K562 (cell line): ENCODE measurements at regions not wholly inside any gene's neighbourhood (a gene's known extent, or its start where the extent isn't known, plus 50 kb on each side); places are given as distances from the start of the nearest gene placed in this dataset.
A peak's percentile ranks its signal among the peaks of the same experiment; 100 is the strongest.

Experiments
- ATAC-seq: fragments of 200-7000 bp; cut with Tn5 transposase; 3 replicates; pipeline ENCODE4 v1.9.1; 2020; ENCODE audit warnings: moderate library complexity
- BruUV-seq: library from RNA; stranded (reverse); fragments of 400-500 nt; replicated peaks from 2 replicates; lab custom pipeline; 2021; lab: Mats Ljungman, UMichigan
- CTCF ChIA-PET: fragments of 300-600 bp; formaldehyde crosslinking; extraction: SDS; loops from one replicate; lab custom pipeline; 2021; ENCODE audit warnings: low intra/inter-chr PET ratio; lab: Yijun Ruan, JAX
- POLR2A ChIA-PET: fragments of 300-600, 350-650 bp; sonication (Branson Sonifier 250); formaldehyde crosslinking; extraction: SDS; loops from one replicate; lab custom pipeline; 2021; ENCODE audit warnings: antibody characterized with exemption, inconsistent platforms; lab: Yijun Ruan, JAX
- DNase-seq, 4 experiments: peaks; one replicate each; pipeline versions ENCODE4 v3.0.0 to v3.0.0-alpha.2; 2011 to 2018; ENCODE audit warnings: low spot score in 3 of 4, mixed read lengths in 3 of 4; ENCODE audit errors: extremely low read depth in 1 of 4
- FAIRE-seq: peaks from 2 replicates; lab custom pipeline; 2011; peaks lifted over from hg19 to GRCh38; lab: Jason Lieb, UNC
- H2AFZ ChIP-seq: 2 replicates; pipeline ENCODE4 v1.6.0; 2011; ENCODE audit warnings: low read depth, low read length, control low read depth, inconsistent platforms
- H3K27ac ChIP-seq: fragments of 200-600 bp; 3 replicates; pipeline ENCODE4 v1.8.0; 2011; ENCODE audit warnings: low read depth, mild to moderate bottlenecking, control low read depth, inconsistent platforms, low read length, moderate library complexity, mixed read lengths; ENCODE audit errors: extremely low read depth
- H3K27me3 ChIP-seq, 2 experiments: fragments of 300-600 bp in 1 of 2; 2 replicates in 1 of 2; 3 replicates in 1 of 2; pipeline versions ENCODE4 v1.6.0 to v1.8.0; 2011; ENCODE audit warnings: inconsistent platforms in 2 of 2, low read length in 2 of 2, mild to moderate bottlenecking in 1 of 2, mixed read lengths in 1 of 2, moderate library complexity in 1 of 2; ENCODE audit not compliant: control insufficient read depth in 2 of 2, insufficient read depth in 2 of 2
- H3K36me3 ChIP-seq: fragments of 300-600 bp; 3 replicates; pipeline ENCODE4 v1.8.0; 2011; ENCODE audit warnings: mild to moderate bottlenecking, low read length, inconsistent platforms; ENCODE audit not compliant: control insufficient read depth, insufficient read depth
- H3K4me1 ChIP-seq, 2 experiments: fragments of 200-600 bp in 1 of 2; replicated peaks in 1 of 2; 2 replicates in 1 of 2; 3 replicates in 1 of 2; pipeline versions ENCODE4 v1.5.1 to v1.8.0; 2011; ENCODE audit warnings: inconsistent platforms in 2 of 2, low read length in 2 of 2, mild to moderate bottlenecking in 1 of 2, mixed read lengths in 1 of 2, moderate library complexity in 1 of 2; ENCODE audit not compliant: control insufficient read depth in 2 of 2, insufficient read depth in 2 of 2
- H3K4me2 ChIP-seq: 2 replicates; pipeline ENCODE4 v1.6.1; 2011; ENCODE audit warnings: low read length, control low read depth, inconsistent platforms, mixed read lengths; ENCODE audit not compliant: insufficient read depth
- H3K4me3 ChIP-seq: fragments of 200-600 bp; sonication (generic), shearing (Covaris generic); 2 replicates; pipeline ENCODE4 v1.5.1; 2016; ENCODE audit warnings: control low read depth, inconsistent platforms
- H3K79me2 ChIP-seq: fragments of 200-600 bp; 3 replicates; pipeline ENCODE4 v1.8.0; 2011; ENCODE audit warnings: low read length, inconsistent platforms; ENCODE audit not compliant: control insufficient read depth, insufficient read depth
- H3K9ac ChIP-seq, 2 experiments: 2 replicates each; pipeline versions ENCODE4 v1.6.0 to v1.6.1; 2011; ENCODE audit warnings: low read depth in 2 of 2, low read length in 2 of 2, control low read depth in 1 of 2, inconsistent platforms in 1 of 2, mild to moderate bottlenecking in 1 of 2, mixed read lengths in 1 of 2; ENCODE audit not compliant: insufficient read depth in 1 of 2
- H3K9me1 ChIP-seq: one replicate; pipeline ENCODE4 v1.6.0; 2011; ENCODE audit warnings: inconsistent platforms, mild to moderate bottlenecking, low read length, moderate library complexity; ENCODE audit not compliant: control insufficient read depth, insufficient read depth
- H3K9me3 ChIP-seq: replicated peaks from 2 replicates; pipeline ENCODE4 v1.5.1; 2011; ENCODE audit warnings: low read depth, low read length, inconsistent platforms; ENCODE audit not compliant: control insufficient read depth, insufficient read depth
- H4K20me1 ChIP-seq: replicated peaks from 2 replicates; pipeline ENCODE4 v1.6.1; 2011; ENCODE audit warnings: low read length, inconsistent platforms, mixed read lengths; ENCODE audit not compliant: control insufficient read depth, insufficient read depth
- ATF3 ChIP-seq, 2 experiments: fragments of 450-650 bp in 1 of 2; sonication (generic) in 1 of 2; formaldehyde crosslinking in 1 of 2; IDR thresholded peaks in 1 of 2; conservative IDR thresholded peaks in 1 of 2; 2 replicates each; pipeline versions ENCODE4 v1.6.1 to v1.8.1; 2016 to 2023; ENCODE audit warnings: mild to moderate bottlenecking in 2 of 2, moderate library complexity in 2 of 2, inconsistent platforms in 1 of 2, missing genetic modification reagents in 1 of 2
- CEBPG ChIP-seq, 3 experiments: fragments of 200-800 bp in 1 of 3; sonication (Bioruptor generic) in 1 of 3; sonication (generic) in 1 of 3; formaldehyde crosslinking in 1 of 3; IDR thresholded peaks in 2 of 3; conservative IDR thresholded peaks in 1 of 3; 2 replicates each; pipeline versions ENCODE4 v1.6.1 to v1.8.0; 2016 to 2022; ENCODE audit warnings: missing compliant biosample characterization in 2 of 3, missing genetic modification characterization in 2 of 3, mild to moderate bottlenecking in 1 of 3, missing genetic modification reagents in 1 of 3
- EP400 ChIP-seq: fragments of 450-650 bp; IDR thresholded peaks from 2 replicates; pipeline ENCODE4 v1.6.1; 2017; ENCODE audit warnings: antibody characterized with exemption, mild to moderate bottlenecking, moderate library complexity
- MXD1 ChIP-seq: fragments of 250-450 bp; sonication (Bioruptor Pico); IDR thresholded peaks from 2 replicates; pipeline ENCODE4 v1.8.0; 2021; ENCODE audit warnings: borderline replicate concordance, mild to moderate bottlenecking, moderate library complexity; ENCODE audit not compliant: poor library complexity, severe bottlenecking
- NKRF ChIP-seq: fragments of 450-650 bp; IDR thresholded peaks from 2 replicates; pipeline ENCODE4 v1.6.1; 2016; ENCODE audit warnings: borderline replicate concordance
- REST ChIP-seq, 2 experiments: fragments of 450-650 bp; formaldehyde crosslinking in 1 of 2; IDR thresholded peaks; 2 replicates each; pipeline versions ENCODE4 v1.4.0 to v1.6.1; 2014 to 2020; ENCODE audit warnings: mild to moderate bottlenecking in 2 of 2, borderline replicate concordance in 1 of 2, low read depth in 1 of 2
- ZKSCAN8 ChIP-seq: fragments of 200-800 bp; sonication (Bioruptor generic); IDR thresholded peaks from 2 replicates; pipeline ENCODE4 v1.6.1; 2016; ENCODE audit warnings: missing genetic modification characterization, missing compliant biosample characterization
- WGBS: fragments of 100-300 bp; shearing (Covaris generic); methylation state at CpG from one replicate; pipeline ENCODE4 v1.1.6; 2016; ENCODE audit warnings: low coverage, mixed read lengths; ENCODE audit not compliant: insufficient coverage; ENCODE audit errors: missing lambda C conversion rate; 5-methylcytosine and 5-hydroxymethylcytosine counted together
- in situ Hi-C: fragments of 300-500 bp; cut with MboI; formaldehyde crosslinking; loops from 4 replicates; pipeline ENCODE4 v1.15.0; 2018; ENCODE audit warnings: inconsistent platforms, mixed read lengths
- intact Hi-C: fragments of 100-400 bp; cut with micrococcal nuclease; formaldehyde crosslinking; loops from 2 replicates; pipeline ENCODE4 v1.14.2; 2022

GRCh38 chr22:49395617-49396016, 432.1 kb downstream of the BRD1 start:
- ChIA-PET POLR2A (no interaction called here), CTCF (no interaction called here)
- no peak overlapping the region for H2AFZ ChIP-seq
- 2% methylated on average over 7 of the region's 8 CpGs for WGBS
- H3K9me1 ChIP-seq: no peaks in the 10 kb centered on the region
- no peak overlapping the region for H3K27ac ChIP-seq
- no peaks in the 10 kb centered on the region for H4K20me1 ChIP-seq
- intact Hi-C loops (no loop called here), in situ Hi-C loops (no loop called here)
- H3K4me1 ChIP-seq: peaks cover 0 to 4% of the 10 kb centered on the region in 2 experiments; a peak in 1 of 5 replicates
- FAIRE-seq: no peak
- no peak for ATAC-seq
- BruUV-seq: no TSS peak
- no peak overlapping the region for H3K4me2 ChIP-seq
- H3K4me3 ChIP-seq: no peak overlapping the region
- H3K27me3 ChIP-seq: peaks cover 15 to 73% of the 10 kb centered on the region in 2 experiments
- no peaks in the 10 kb centered on the region for H3K36me3 ChIP-seq
- DNase-seq: no peak
- H3K9me3 ChIP-seq: no peaks in the 10 kb centered on the region
- no peak overlapping the region for H3K9ac ChIP-seq
- H3K79me2 ChIP-seq: no peaks in the 10 kb centered on the region
- TF ChIP-seq CEBPG (CRISPR knock-in tag; IDR thresholded peaks at IDR 0.05): 0 out of 2 replicates have a peak, but pooled peaks have one; percentile 11
- no peak; a peak in 1 of 4 replicates for TF ChIP-seq CEBPG (tag; conservative IDR thresholded peaks at IDR 0.05 in 1 of 2, IDR thresholded peaks at IDR 0.05 in 1 of 2)
- TF ChIP-seq NKRF: no peak
- TF ChIP-seq ATF3 (IDR thresholded peaks at IDR 0.05): 0 out of 2 replicates have a peak, but pooled peaks have one; percentile 22
- no peak for TF ChIP-seq ATF3 (CRISPR knock-in tag; conservative IDR thresholded peaks at IDR 0.05)
- TF ChIP-seq MXD1 (CRISPR knock-in tag): no peak
- TF ChIP-seq EP400: no peak
- no peak for TF ChIP-seq ZKSCAN8 (CRISPR knock-in tag)
- TF ChIP-seq REST (IDR thresholded peaks at IDR 0.05; ENCODE audit: borderline replicate concordance): no peak
- TF ChIP-seq REST (CRISPR knock-in tag; IDR thresholded peaks at IDR 0.05; ENCODE audit: low read depth): no peak
